ENCODE measurements at regions not wholly inside any gene's neighbourhood (a gene's known extent, or its start where the extent isn't known, plus 50 kb on each side); places are given as distances from the start of the nearest gene placed in this dataset.

- DNase-seq (ENCODE audit: extremely low read depth, low read depth), result no peak
- H3K4me3 ChIP-seq (replicated peaks; ENCODE audit: low read depth, low read length), result no peak overlapping the region
- TF ChIP-seq CTCF (IDR thresholded peaks at IDR 0.05; ENCODE audit: low read depth, low read length, missing control alignments), result no peak
Observed at GRCh38 chr5:125149110-125149509, 402.7 kb upstream of the ZNF608 start.

- no peak for DNase-seq (ENCODE audit: extremely low read depth, low read depth)
- H3K4me3 ChIP-seq (replicated peaks; ENCODE audit: low read depth, low read length), result no peak overlapping the region
- no peak for TF ChIP-seq CTCF (IDR thresholded peaks at IDR 0.05; ENCODE audit: low read depth, low read length, missing control alignments)
Observed at GRCh38 chr5:125149527-125149926, 403.1 kb upstream of the ZNF608 start.

DNA sequence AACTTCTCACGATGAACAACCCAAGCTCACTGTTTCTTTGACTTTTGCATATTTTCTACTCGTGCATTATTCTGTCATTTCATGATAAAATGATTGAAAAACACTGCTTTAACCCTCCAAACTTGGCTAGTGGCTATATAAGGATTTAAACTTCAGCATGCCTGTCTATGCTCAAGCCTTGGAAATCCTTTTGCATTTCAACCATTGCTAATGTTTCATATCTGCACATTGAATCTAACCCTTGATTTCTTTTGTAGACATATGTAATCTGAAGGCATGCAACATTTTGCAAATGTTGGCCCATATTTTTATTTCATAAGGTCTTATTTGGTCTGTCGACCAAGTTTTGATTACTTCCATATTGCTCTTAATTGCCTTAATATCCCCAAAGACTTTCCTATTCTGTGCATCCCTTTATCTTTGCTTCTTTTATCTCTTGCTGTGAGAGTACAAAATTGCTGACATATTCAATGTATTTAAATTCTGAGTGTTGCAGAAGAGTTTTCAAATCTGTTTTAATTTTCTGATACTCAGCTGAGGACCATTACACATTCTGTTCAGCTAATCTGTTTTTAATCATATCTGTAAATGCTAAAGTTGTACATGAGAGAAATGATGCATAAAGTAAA lies 403.7 kb upstream of the ZNF608 start:
- no peak overlapping the region for H3K4me3 ChIP-seq (replicated peaks; ENCODE audit: low read depth, low read length)
- DNase-seq (ENCODE audit: extremely low read depth, low read depth), result no peak
- TF ChIP-seq CTCF (IDR thresholded peaks at IDR 0.05; ENCODE audit: low read depth, low read length, missing control alignments), result no peak

DNA sequence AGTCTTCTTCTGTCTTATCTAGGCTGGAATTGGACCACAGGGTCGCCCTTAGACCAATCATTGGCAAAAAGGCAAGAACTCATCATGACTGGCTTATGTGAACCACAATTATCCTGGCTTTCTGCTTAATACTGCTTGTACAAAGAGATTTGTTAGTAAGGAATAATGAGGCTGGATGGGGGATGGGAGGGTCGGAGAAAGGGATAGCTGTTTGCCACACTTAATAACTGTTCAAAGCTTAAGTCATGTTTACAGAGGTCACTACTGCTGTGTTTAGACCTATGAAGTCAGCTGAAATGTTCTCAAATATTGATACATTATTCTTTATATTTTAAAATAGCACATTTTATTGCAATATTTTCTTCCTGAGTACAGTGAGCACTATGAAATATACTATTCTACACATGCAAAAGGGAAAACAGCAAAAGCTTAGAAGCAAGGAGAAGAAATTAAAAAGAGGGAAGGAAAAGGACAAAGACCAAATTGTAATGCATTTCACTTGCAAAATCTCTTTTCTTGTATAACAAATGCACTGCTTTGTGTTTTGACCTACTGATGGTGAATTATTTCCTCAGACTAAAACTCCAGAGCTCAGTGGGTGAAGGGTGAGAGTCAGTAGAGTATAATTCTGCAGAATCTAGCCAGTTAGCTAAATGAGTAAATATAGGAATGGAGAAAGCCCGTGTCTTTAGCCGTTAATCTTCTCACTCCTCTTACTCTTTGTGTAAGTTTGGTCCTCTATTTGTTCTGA lies 404.9 kb upstream of the ZNF608 start:
- no peak for TF ChIP-seq CTCF (IDR thresholded peaks at IDR 0.05; ENCODE audit: low read depth, low read length, missing control alignments)

DNA sequence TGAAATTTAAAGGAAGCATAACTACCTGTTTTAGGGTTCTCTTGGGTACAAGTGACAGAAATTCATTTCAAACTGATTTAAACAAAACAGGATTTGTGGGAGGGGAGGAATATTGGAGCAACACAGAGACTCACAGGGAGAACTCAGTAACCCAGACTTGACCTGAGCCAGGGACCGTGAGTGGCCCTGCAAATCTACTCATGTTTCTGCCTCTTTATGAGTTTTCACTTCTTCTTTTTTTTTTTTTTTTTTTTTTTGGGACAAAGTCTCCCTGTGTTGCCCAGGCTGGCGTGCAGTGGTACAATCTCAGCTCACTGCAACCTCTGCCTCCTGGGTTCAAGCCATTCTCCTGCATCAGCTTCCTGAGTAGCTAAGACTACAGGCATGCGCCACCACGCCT lies 405.6 kb upstream of the ZNF608 start:
- H3K4me3 ChIP-seq (replicated peaks; ENCODE audit: low read depth, low read length), result no peak overlapping the region
- no peak for TF ChIP-seq CTCF (IDR thresholded peaks at IDR 0.05; ENCODE audit: low read depth, low read length, missing control alignments)
- DNase-seq (ENCODE audit: extremely low read depth, low read depth), result no peak

More for the DNA sequence above, 404.9 kb upstream of the ZNF608 start:
- no peak overlapping the region for H3K4me3 ChIP-seq (replicated peaks; ENCODE audit: low read depth, low read length)
- DNase-seq (ENCODE audit: extremely low read depth, low read depth), result no peak

DNA sequence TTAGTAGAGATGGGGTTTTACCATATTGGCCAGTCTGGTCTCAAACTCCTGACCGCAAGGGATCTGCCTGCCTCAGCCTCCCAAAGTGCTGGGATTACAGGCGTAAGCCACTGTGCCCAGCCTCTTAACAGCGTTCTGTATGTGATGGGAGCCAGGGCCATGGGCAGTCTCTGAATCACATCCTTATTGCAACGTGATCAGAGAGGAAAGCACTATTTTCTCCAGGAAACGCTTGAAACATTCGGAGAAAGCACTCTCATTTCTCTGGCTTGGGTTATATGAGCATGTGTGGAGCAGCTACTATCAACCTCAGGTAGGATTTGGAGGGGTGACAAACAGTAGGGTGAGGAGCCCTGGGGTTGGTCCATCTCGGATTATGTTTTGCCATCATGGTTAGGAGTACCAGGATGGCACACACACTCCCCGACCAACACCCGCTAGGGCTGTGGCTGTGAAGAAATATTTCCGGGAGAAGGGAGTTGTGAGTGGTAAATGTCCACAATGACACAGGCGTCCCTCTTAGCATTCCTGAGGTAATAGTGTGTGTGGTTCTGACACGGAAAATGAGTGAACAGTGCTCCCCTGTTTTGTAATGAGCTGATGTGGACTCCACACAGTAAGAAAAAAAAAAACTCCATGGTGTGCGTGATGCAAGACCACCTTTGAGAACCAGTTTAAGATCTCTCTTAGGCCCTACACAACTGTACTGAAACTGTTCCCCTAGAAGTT lies 406.2 kb upstream of the ZNF608 start:
- no peak for DNase-seq (ENCODE audit: extremely low read depth, low read depth)
- no peak for TF ChIP-seq CTCF (IDR thresholded peaks at IDR 0.05; ENCODE audit: low read depth, low read length, missing control alignments)
- no peak overlapping the region for H3K4me3 ChIP-seq (replicated peaks; ENCODE audit: low read depth, low read length)
